ENCODE measurements at regions not wholly inside any gene's neighbourhood (a gene's known extent, or its start where the extent isn't known, plus 50 kb on each side); places are given as distances from the start of the nearest gene placed in this dataset.

DNA sequence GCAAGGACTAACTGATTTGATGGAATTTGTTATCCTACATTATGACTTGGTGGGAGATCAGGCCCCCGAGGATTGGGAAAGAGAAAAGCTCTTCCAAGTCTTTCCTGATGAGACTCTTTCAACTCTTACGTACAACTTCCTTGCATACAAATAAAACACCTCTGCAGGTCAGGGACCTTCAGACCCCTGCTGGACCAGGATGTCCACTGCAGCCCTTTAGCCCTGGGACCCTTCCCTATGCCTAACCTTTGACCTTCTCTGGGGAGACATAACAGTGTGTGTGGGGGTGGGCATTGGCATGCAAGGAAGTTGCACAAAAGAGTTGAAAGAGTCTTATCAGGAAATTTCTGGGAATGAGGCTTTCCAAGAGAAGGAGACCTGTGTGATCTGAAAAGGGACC lies 859.4 kb downstream of the TYW1 start:
- DNase-seq, result no peak
- intact Hi-C loops (cut with DNase I; ENCODE audit: low total_unique reads), result no loop called here
- H3K27ac ChIP-seq, result no peak overlapping the region
- H3K4me1 ChIP-seq, result no peaks in the 10 kb centered on the region
- H3K4me3 ChIP-seq, result no peak overlapping the region
- TF ChIP-seq, protein P1, sequence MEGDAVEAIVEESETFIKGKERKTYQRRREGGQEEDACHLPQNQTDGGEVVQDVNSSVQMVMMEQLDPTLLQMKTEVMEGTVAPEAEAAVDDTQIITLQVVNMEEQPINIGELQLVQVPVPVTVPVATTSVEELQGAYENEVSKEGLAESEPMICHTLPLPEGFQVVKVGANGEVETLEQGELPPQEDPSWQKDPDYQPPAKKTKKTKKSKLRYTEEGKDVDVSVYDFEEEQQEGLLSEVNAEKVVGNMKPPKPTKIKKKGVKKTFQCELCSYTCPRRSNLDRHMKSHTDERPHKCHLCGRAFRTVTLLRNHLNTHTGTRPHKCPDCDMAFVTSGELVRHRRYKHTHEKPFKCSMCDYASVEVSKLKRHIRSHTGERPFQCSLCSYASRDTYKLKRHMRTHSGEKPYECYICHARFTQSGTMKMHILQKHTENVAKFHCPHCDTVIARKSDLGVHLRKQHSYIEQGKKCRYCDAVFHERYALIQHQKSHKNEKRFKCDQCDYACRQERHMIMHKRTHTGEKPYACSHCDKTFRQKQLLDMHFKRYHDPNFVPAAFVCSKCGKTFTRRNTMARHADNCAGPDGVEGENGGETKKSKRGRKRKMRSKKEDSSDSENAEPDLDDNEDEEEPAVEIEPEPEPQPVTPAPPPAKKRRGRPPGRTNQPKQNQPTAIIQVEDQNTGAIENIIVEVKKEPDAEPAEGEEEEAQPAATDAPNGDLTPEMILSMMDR (IDR thresholded peaks at IDR 0.05), result no peak
- H3K36me3 ChIP-seq, result no peaks in the 10 kb centered on the region
- H3K9me3 ChIP-seq, result no peaks in the 10 kb centered on the region
- no peaks in the 10 kb centered on the region for H3K27me3 ChIP-seq

DNA sequence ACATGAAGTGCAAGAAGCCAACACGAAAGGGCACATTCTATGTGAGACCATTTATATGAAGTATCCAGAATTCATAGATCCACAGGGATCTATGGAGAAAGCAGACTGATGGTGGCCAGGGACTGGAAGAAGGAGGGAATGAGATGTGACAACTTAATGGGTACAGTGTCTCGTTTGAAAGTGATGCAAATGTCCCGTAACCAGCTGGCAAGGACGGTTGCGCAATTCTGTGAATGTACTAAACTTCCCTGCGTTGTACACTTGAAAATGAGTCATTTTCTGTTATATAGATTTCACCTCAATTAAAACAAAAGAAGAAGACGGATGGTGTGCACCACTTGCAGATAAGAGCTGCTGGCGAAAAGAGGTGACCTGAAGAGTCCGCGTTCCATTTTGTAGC lies 861.1 kb downstream of the TYW1 start:
- Histone ChIP-seq H3K4me1 (no peaks in the 10 kb centered on the region), H3K36me3 (no peaks in the 10 kb centered on the region), H3K9me3 (peaks cover 0 to 6% (median 0%) of the 10 kb centered on the region in 3 donors), H3K27ac (no peak overlapping the region), H3K4me3 (no peak overlapping the region), H3K27me3 (no peaks in the 10 kb centered on the region)
- no peak for DNase-seq
- TF ChIP-seq, protein P1 (IDR thresholded peaks at IDR 0.05), result no peak
- intact Hi-C loops (cut with DNase I; ENCODE audit: low total_unique reads), result no loop called here

DNA sequence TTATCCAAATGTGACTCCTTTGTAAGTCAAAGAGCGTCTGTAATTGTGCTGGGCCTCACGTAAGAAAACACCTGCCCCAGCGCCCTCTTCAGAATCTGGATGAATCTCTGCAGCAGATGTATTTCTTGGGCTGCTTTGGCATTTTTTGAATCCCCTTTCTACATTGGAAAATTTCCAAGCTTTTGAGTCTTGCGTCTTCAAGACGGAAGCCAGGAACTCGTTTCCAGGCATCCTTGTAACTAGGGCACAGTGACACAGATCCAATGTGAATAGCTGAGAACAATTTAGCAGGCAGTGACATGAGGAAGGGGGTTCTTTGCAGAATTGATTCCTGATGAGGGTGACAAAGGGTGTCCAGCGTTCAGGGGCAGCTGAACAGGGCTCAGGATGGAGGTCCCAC lies 862.3 kb downstream of the TYW1 start:
- Histone ChIP-seq H3K36me3 (no peaks in the 10 kb centered on the region), H3K27me3 (no peaks in the 10 kb centered on the region), H3K4me1 (no peaks in the 10 kb centered on the region), H3K4me3 (no peak overlapping the region), H3K9me3 (peaks cover 0 to 8% (median 0%) of the 10 kb centered on the region in 3 donors), H3K27ac (no peak overlapping the region)
- DNase-seq, result no peak
- intact Hi-C loops (cut with DNase I; ENCODE audit: low total_unique reads), result no loop called here
- TF ChIP-seq, protein P1 (IDR thresholded peaks at IDR 0.05), result no peak

DNA sequence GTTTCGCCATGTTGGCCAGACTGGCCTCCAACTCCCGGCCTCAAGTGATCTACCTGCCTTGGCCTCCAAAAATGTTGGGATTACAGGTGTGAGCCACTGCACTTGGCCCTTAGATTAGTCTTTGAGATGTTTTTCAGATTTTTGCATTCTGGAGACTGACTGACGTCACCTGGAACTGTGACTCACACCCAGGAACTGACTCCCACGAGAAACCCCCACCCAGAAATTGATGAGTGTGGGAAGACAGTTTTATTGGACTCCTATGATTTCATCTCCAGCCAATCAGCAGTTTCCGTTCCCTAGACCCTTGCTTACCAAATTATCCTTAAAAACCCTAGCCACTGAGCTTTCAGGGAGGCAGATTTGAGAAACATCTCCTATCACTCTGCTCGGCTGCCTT lies 867.3 kb downstream of the TYW1 start:
- intact Hi-C loops (cut with DNase I; ENCODE audit: low total_unique reads), result no loop called here

DNA sequence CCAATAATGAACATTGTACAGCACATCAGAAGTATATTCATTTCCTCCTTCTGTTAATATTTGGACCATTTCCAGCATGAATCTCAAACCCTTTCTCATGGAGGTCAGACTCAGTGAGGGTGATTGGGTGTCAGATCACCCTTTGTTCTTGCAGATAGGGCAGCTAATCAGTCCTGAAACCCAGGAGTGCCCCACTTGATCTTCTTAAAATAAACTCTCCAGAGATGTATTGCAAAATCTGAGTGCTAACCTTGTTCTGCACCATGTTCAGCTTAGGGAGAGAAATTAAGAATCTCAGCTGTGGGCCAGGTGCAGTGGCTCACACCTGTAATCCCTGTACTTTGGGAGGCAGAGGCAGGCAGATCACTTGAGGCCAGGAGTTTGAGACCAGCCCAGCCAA lies 869.4 kb downstream of the TYW1 start:
- H3K4me3 ChIP-seq, result no peak overlapping the region
- DNase-seq, result no peak
- H3K9me3 ChIP-seq, result peaks cover 0 to 8% (median 0%) of the 10 kb centered on the region in 3 donors
- TF ChIP-seq, protein P1 (IDR thresholded peaks at IDR 0.05), result no peak
- H3K27me3 ChIP-seq, result no peaks in the 10 kb centered on the region
- intact Hi-C loops (cut with DNase I; ENCODE audit: low total_unique reads), result no loop called here
- H3K36me3 ChIP-seq, result no peaks in the 10 kb centered on the region
- no peak overlapping the region for H3K27ac ChIP-seq
- no peaks in the 10 kb centered on the region for H3K4me1 ChIP-seq

More for the DNA sequence above, 867.3 kb downstream of the TYW1 start:
- H3K9me3 ChIP-seq, result peaks cover 0 to 8% (median 0%) of the 10 kb centered on the region in 3 donors
- no peak overlapping the region for H3K27ac ChIP-seq
- TF ChIP-seq, protein P1 (IDR thresholded peaks at IDR 0.05), result no peak
- no peak overlapping the region for H3K4me3 ChIP-seq
- H3K36me3 ChIP-seq, result no peaks in the 10 kb centered on the region
- DNase-seq, result no peak
- no peaks in the 10 kb centered on the region for H3K27me3 ChIP-seq
- no peaks in the 10 kb centered on the region for H3K4me1 ChIP-seq

DNA sequence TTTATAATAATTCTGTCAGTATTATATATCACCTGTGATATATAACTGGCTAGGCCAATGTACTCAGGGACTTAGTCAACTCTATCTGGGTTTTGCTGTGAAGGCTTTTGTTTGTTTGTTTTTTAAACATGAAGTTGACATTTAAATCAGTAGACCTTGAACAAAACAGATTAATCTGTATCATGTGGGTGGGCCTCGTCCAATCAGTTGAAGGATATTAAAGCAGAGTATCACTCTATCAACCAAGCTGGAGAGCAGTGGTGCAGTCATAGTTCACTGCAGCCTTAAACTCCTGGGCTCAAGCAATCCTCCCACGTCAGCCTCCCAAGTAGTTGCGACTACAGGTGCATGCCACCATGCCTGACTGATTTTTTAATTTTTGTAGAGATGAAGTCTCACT lies 870.2 kb downstream of the TYW1 start:
- H3K27me3 ChIP-seq, result no peaks in the 10 kb centered on the region
- H3K4me3 ChIP-seq, result no peak overlapping the region
- H3K36me3 ChIP-seq, result no peaks in the 10 kb centered on the region
- DNase-seq, result no peak
- no peak overlapping the region for H3K27ac ChIP-seq
- intact Hi-C loops (cut with DNase I; ENCODE audit: low total_unique reads), result no loop called here
- TF ChIP-seq, protein P1 (IDR thresholded peaks at IDR 0.05), result no peak
- H3K4me1 ChIP-seq, result no peaks in the 10 kb centered on the region
- H3K9me3 ChIP-seq, result peaks cover 0 to 8% (median 0%) of the 10 kb centered on the region in 3 donors
